GM13977 (cell line): ENCODE measurements at regions not wholly inside any gene's neighbourhood (a gene's known extent, or its start where the extent isn't known, plus 50 kb on each side); places are given as distances from the start of the nearest gene placed in this dataset.

ENCODE experiments used
- DNase-seq: peaks from one replicate; pipeline ENCODE4 v3.0.0; 2012; ENCODE audit warnings: low spot score
- CTCF ChIP-seq: IDR thresholded peaks from 2 replicates; pipeline ENCODE4 v1.5.1; 2012; ENCODE audit warnings: mild to moderate bottlenecking, control low read depth; ENCODE audit not compliant: insufficient read depth; ENCODE audit errors: extremely low read depth, missing control alignments
- in situ Hi-C: fragments of 300-500 bp; cut with MboI; formaldehyde crosslinking; loops from one replicate; pipeline ENCODE4 v1.12.0; 2022; ENCODE audit warnings: low sequenced_read_pairs, low pct_unique_long_range_greater_than_20kb, mixed read lengths, inconsistent platforms; ENCODE audit not compliant: unreplicated experiment

GRCh38 chr3:117616227-117616626, 906.6 kb downstream of the TUSC7 start:
- no peak for TF ChIP-seq CTCF
- in situ Hi-C loops, result no loop called here
- DNase-seq, result no peak

GRCh38 chr3:117617906-117618305, 908.3 kb downstream of the TUSC7 start:
- DNase-seq, result no peak
- in situ Hi-C loops, result no loop called here
- TF ChIP-seq CTCF, result no peak

GRCh38 chr3:117618462-117618861, 908.9 kb downstream of the TUSC7 start:
- no peak for DNase-seq
- in situ Hi-C loops, result no loop called here
- TF ChIP-seq CTCF, result no peak

DNA sequence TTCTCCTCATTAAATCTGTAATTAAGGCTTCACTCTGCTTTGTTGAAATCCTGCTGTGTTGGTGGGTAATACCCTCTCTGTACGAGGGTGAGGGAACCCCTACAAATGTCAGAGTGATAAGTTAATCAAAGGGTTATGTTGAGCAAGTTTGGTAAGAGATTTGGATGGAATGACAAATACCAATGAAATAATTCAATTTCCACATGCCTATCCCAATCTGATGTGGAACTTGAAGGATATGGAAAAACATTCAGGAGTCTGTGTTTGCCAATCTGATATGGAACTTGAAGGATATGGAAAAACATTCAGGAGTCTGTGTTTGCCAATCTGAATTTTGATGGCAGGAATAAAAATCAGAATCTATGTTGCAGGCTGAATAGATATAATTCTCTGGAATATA, 910.2 kb downstream of the TUSC7 start:
- DNase-seq, result no peak
- in situ Hi-C loops, result no loop called here
- no peak for TF ChIP-seq CTCF

GRCh38 chr3:117622171-117622841, 912.7 kb downstream of the TUSC7 start:
- no peak for DNase-seq
- no peak for TF ChIP-seq CTCF
- in situ Hi-C loops, result no loop called here

DNA sequence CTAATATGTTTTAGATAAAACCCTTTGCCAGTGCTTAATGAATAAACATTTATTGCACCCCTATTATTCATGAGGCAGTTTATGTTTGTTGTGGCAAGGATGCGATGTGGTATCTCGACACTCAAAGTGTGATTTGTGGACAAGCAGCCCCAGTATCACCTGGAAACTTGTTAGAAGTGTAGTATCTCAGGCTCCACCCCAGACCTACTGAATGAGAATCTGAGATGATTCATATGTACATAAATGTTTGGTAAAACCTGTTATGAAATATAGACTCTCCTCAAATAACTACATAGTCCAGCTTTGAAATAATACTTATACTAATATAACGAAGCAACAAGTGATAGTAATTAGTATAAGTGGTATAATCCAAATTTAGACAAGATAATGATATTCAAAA, 914.8 kb downstream of the TUSC7 start:
- TF ChIP-seq CTCF, result no peak
- no peak for DNase-seq
- in situ Hi-C loops, result no loop called here
